Upper lobe of left lung (tissue), 4 donors: ENCODE measurements at regions not wholly inside any gene's neighbourhood (a gene's known extent, or its start where the extent isn't known, plus 50 kb on each side); places are given as distances from the start of the nearest gene placed in this dataset.

Experiments
- CTCF ChIP-seq, 6 experiments: fragments of 450-650 bp in 4 of 6; fragments of 200-600 bp in 2 of 6; sonication (generic) in 2 of 6; IDR thresholded peaks; one replicate each; pipeline ENCODE4 v1.5.1; 2016 to 2019; ENCODE audit warnings: antibody characterized with exemption in 6 of 6
- EP300 ChIP-seq, 4 donors: sonication (generic); formaldehyde crosslinking; IDR thresholded peaks; one replicate each; pipeline ENCODE4 v1.5.1; 2017; ENCODE audit warnings: antibody characterized with exemption in 4 of 4, control low read depth in 2 of 4

- TF ChIP-seq CTCF (IDR thresholded peaks at IDR 0.05) (no peak), EP300 (IDR thresholded peaks at IDR 0.05) (no peak)
Measured at GRCh38 chr2:116435648-116436047, 1378.8 kb upstream of the DDX18 start.
